WTC11 (cell line): ENCODE measurements at regions not wholly inside any gene's neighbourhood (a gene's known extent, or its start where the extent isn't known, plus 50 kb on each side); places are given as distances from the start of the nearest gene placed in this dataset.

ENCODE experiments used
- CREB1 ChIP-seq: sonication (generic); formaldehyde crosslinking; IDR thresholded peaks from 2 replicates; pipeline ENCODE4 v1.8.0; 2023; ENCODE audit warnings: mild to moderate bottlenecking, missing genetic modification reagents
- ESRRA ChIP-seq: sonication (generic); formaldehyde crosslinking; IDR thresholded peaks from 2 replicates; pipeline ENCODE4 v1.8.1; 2022; ENCODE audit warnings: mild to moderate bottlenecking, missing genetic modification reagents, borderline replicate concordance
- NFYB ChIP-seq: sonication (generic); formaldehyde crosslinking; conservative IDR thresholded peaks from 2 replicates; pipeline ENCODE4 v1.8.0; 2022; ENCODE audit warnings: low read depth, missing genetic modification reagents
- SMAD4 ChIP-seq: sonication (generic); formaldehyde crosslinking; IDR thresholded peaks from 2 replicates; pipeline ENCODE4 v1.8.0; 2022; ENCODE audit warnings: mild to moderate bottlenecking, missing genetic modification reagents
- TEAD4 ChIP-seq: sonication (generic); formaldehyde crosslinking; IDR thresholded peaks from 2 replicates; pipeline ENCODE4 v1.8.0; 2022; ENCODE audit warnings: mild to moderate bottlenecking, missing genetic modification reagents
- ZNF138 ChIP-seq: sonication (generic); formaldehyde crosslinking; conservative IDR thresholded peaks from 2 replicates; pipeline ENCODE4 v1.8.1; 2022; ENCODE audit warnings: mild to moderate bottlenecking, moderate library complexity, missing genetic modification reagents
- ZNF512 ChIP-seq: sonication (generic); formaldehyde crosslinking; IDR thresholded peaks from 2 replicates; pipeline ENCODE4 v1.8.1; 2022; ENCODE audit warnings: missing genetic modification reagents, borderline replicate concordance
- TF ChIP-seq, protein P1 (sequence below): fragments of 200-600 bp; IDR thresholded peaks from 2 replicates; pipeline ENCODE4 v1.8.0; 2022; ENCODE audit warnings: antibody characterized with exemption
- TF ChIP-seq, protein P2 (sequence below): sonication (generic); formaldehyde crosslinking; IDR thresholded peaks from 2 replicates; pipeline ENCODE4 v1.8.1; 2023; ENCODE audit warnings: mild to moderate bottlenecking, missing genetic modification reagents, moderate library complexity
- TF ChIP-seq, protein P3 (sequence below): sonication (generic); formaldehyde crosslinking; IDR thresholded peaks from 2 replicates; pipeline ENCODE4 v1.8.0; 2022; ENCODE audit warnings: mild to moderate bottlenecking, missing genetic modification reagents

DNA sequence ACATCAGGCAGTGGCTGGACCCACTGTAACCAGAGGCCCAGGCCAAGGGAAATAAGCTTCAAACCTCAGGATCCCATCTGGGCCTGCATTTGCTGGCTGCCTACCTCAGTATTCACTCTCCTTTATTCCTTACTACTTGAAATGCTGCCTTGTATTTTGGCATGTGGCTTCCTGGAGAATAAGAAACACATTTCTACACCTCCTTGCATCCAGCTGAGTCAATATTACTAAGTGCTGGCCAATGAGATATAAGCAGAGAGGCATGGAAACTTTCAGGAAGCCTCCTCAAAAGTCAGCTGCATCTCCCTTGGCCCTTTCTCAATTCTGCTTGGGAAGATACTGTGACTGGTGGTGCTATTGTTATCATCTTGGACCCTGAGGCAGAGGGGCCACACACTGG lies 59.8 kb upstream of the RELL1 start:
- TF ChIP-seq CREB1 (CRISPR knock-in tag) = no peak
- TF ChIP-seq, protein P1, sequence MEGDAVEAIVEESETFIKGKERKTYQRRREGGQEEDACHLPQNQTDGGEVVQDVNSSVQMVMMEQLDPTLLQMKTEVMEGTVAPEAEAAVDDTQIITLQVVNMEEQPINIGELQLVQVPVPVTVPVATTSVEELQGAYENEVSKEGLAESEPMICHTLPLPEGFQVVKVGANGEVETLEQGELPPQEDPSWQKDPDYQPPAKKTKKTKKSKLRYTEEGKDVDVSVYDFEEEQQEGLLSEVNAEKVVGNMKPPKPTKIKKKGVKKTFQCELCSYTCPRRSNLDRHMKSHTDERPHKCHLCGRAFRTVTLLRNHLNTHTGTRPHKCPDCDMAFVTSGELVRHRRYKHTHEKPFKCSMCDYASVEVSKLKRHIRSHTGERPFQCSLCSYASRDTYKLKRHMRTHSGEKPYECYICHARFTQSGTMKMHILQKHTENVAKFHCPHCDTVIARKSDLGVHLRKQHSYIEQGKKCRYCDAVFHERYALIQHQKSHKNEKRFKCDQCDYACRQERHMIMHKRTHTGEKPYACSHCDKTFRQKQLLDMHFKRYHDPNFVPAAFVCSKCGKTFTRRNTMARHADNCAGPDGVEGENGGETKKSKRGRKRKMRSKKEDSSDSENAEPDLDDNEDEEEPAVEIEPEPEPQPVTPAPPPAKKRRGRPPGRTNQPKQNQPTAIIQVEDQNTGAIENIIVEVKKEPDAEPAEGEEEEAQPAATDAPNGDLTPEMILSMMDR = no peak
- TF ChIP-seq ESRRA = no peak
- TF ChIP-seq, protein P2, sequence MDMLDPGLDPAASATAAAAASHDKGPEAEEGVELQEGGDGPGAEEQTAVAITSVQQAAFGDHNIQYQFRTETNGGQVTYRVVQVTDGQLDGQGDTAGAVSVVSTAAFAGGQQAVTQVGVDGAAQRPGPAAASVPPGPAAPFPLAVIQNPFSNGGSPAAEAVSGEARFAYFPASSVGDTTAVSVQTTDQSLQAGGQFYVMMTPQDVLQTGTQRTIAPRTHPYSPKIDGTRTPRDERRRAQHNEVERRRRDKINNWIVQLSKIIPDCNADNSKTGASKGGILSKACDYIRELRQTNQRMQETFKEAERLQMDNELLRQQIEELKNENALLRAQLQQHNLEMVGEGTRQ = no peak
- TF ChIP-seq ZNF512 (CRISPR knock-in tag) = no peak
- no peak for TF ChIP-seq NFYB (CRISPR knock-in tag)
- no peak for TF ChIP-seq ZNF138 (CRISPR knock-in tag)
- TF ChIP-seq, protein P3, sequence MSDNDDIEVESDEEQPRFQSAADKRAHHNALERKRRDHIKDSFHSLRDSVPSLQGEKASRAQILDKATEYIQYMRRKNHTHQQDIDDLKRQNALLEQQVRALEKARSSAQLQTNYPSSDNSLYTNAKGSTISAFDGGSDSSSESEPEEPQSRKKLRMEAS (CRISPR knock-in tag) = no peak
- no peak for TF ChIP-seq SMAD4 (CRISPR knock-in tag)
- TF ChIP-seq TEAD4 = no peak
